Transverse colon (tissue), 4 donors: ENCODE measurements at regions not wholly inside any gene's neighbourhood (a gene's known extent, or its start where the extent isn't known, plus 50 kb on each side); places are given as distances from the start of the nearest gene placed in this dataset.
A peak's percentile ranks its signal among the peaks of the same experiment; 100 is the strongest.

Experiments used
- DNase-seq: peaks from one replicate; pipeline ENCODE4 v3.0.0-alpha.2; 2019
- H3K27ac ChIP-seq, 4 donors: fragments of 200-600 bp; sonication (generic); 2 replicates each; pipeline ENCODE4 v1.5.1; 2016 to 2018; ENCODE audit warnings: inconsistent platforms in 4 of 4
- H3K27me3 ChIP-seq: fragments of 200-600 bp; sonication (generic); 2 replicates; pipeline ENCODE4 v1.5.1; 2017; ENCODE audit warnings: inconsistent platforms
- H3K36me3 ChIP-seq, 4 donors: fragments of 200-600 bp; sonication (generic); 2 replicates each; pipeline ENCODE4 v1.5.1; 2017 to 2019; ENCODE audit warnings: inconsistent platforms in 4 of 4
- H3K4me1 ChIP-seq, 4 donors: fragments of 200-600 bp; sonication (generic); 2 replicates each; pipeline ENCODE4 v1.5.1; 2017 to 2020; ENCODE audit warnings: inconsistent platforms in 4 of 4
- H3K4me3 ChIP-seq, 4 donors: fragments of 200-600 bp; sonication (generic); 1 replicate in 1 of 4; 2 replicates in 3 of 4; pipeline versions ENCODE4 v1.5.1 to v1.6.1; 2017 to 2019; ENCODE audit warnings: inconsistent platforms in 4 of 4
- H3K9me3 ChIP-seq, 2 donors: fragments of 200-600 bp; sonication (generic); 2 replicates each; pipeline ENCODE4 v1.5.1; 2017 to 2019; ENCODE audit warnings: inconsistent platforms in 2 of 2
- CTCF ChIP-seq, 5 experiments: fragments of 200-600 bp in 3 of 5; fragments of 450-650 bp in 2 of 5; sonication (generic) in 3 of 5; IDR thresholded peaks; 1 replicate in 2 of 5; 2 replicates in 3 of 5; pipeline ENCODE4 v1.5.1; 2016 to 2017; ENCODE audit warnings: antibody characterized with exemption in 5 of 5, inconsistent platforms in 3 of 5, mild to moderate bottlenecking in 2 of 5, moderate library complexity in 1 of 5
- EP300 ChIP-seq: sonication (generic); formaldehyde crosslinking; IDR thresholded peaks from one replicate; pipeline ENCODE4 v1.6.1; 2017; ENCODE audit warnings: antibody characterized with exemption, low read depth
- POLR2A ChIP-seq: fragments of 450-650 bp; IDR thresholded peaks from one replicate; pipeline ENCODE4 v1.6.1; 2016; ENCODE audit warnings: antibody characterized with exemption, mild to moderate bottlenecking, moderate library complexity
- POLR2AphosphoS5 ChIP-seq, 3 donors: sonication (generic); formaldehyde crosslinking; IDR thresholded peaks; one replicate each; pipeline ENCODE4 v1.6.1; 2016; ENCODE audit warnings: antibody characterized with exemption in 3 of 3
- WGBS, 2 donors: methylation state at CpG; one replicate each; pipeline ENCODE4 v1.1.5; 2018; ENCODE audit warnings: low coverage in 1 of 2; 5-methylcytosine and 5-hydroxymethylcytosine counted together
- in situ Hi-C, 4 donors: fragments of 200-750 bp; cut with MboI; loops; one replicate each; pipeline versions ENCODE4 v1.15.0 to v1.15.1; 2017; ENCODE audit warnings: low sequenced_read_pairs in 3 of 4, low pct_ligation_motif_present in 1 of 4, low pct_unique_long_range_greater_than_20kb in 1 of 4
- intact Hi-C: fragments of 100-400 bp; cut with DNase I; formaldehyde crosslinking; loops from one replicate; pipeline ENCODE4 v1.15.1; 2023; ENCODE audit warnings: low total_unique reads

- in situ Hi-C loops (loop anchor here in 1 of 4 donors (10.0 kb wide), 2 partner anchors 108 to 322 kb away; partner anchors contain the start of gene IER5L), intact Hi-C loops (loop anchor here (10.0 kb wide), 1 partner anchor 162 kb away; no protein-coding TSS in a partner anchor)
- no peaks in the 10 kb centered on the region for H3K36me3 ChIP-seq
- no peaks in the 10 kb centered on the region for H3K27me3 ChIP-seq
- H3K27ac ChIP-seq: peak overlapping the region; percentile 92 to 99 (median 96)
- H3K4me1 ChIP-seq: peaks cover 15 to 66% (median 51%) of the 10 kb centered on the region in 4 donors
- TF ChIP-seq POLR2AphosphoS5 (IDR thresholded peaks at IDR 0.05): peak; percentile 74 to 82 (median 77)
- no peak for TF ChIP-seq CTCF (IDR thresholded peaks at IDR 0.05)
- no peak for TF ChIP-seq EP300
- peak; percentile 71 for TF ChIP-seq POLR2A
- peak; percentile 89 for DNase-seq
- WGBS, 2 donors: 0% methylated on average over 30 of the region's 43 CpGs; no CpG with 5 or more reads in 1 of the 2 donors
- no peaks in the 10 kb centered on the region for H3K9me3 ChIP-seq
- H3K4me3 ChIP-seq: peak overlapping the region; percentile 48 to 53 (median 51)
These were observed 124.4 kb downstream of the C9orf50 start for GRCh38 chr9:129496473-129497004.

- H3K36me3 ChIP-seq: no peaks in the 10 kb centered on the region
- DNase-seq: peak; percentile 94
- H3K27me3 ChIP-seq: no peaks in the 10 kb centered on the region
- H3K27ac ChIP-seq: peak overlapping the region; percentile 92 to 99 (median 96)
- in situ Hi-C loops: loop anchor here in 1 of 4 donors (10.0 kb wide), 2 partner anchors 109 to 321 kb away; partner anchors contain the start of gene IER5L
- intact Hi-C loops: loop anchor here (2.0 to 10.0 kb wide), 2 partner anchors 115 to 161 kb away; no protein-coding TSS in a partner anchor
- TF ChIP-seq EP300 (peak; percentile 4), POLR2A (peak; percentile 67), CTCF (IDR thresholded peaks at IDR 0.05) (peak in 1 of 5 experiments; percentile 10), POLR2AphosphoS5 (IDR thresholded peaks at IDR 0.05) (peak; percentile 45 to 84 (median 79))
- peak overlapping the region; percentile 48 to 53 (median 51) for H3K4me3 ChIP-seq
- no peaks in the 10 kb centered on the region for H3K9me3 ChIP-seq
- H3K4me1 ChIP-seq: peaks cover 17 to 72% (median 58%) of the 10 kb centered on the region in 4 donors
- 4% methylated on average over 48 of the region's 50 CpGs; no CpG with 5 or more reads in 1 of the 2 donors for WGBS, 2 donors
These were observed 125.1 kb downstream of the C9orf50 start for GRCh38 chr9:129495620-129496472.

- WGBS, 2 donors: 62 to 71% methylated on average over 6 to 11 of the region's 11 CpGs
- peak overlapping the region; percentile 92 to 99 (median 96) for H3K27ac ChIP-seq
- H3K27me3 ChIP-seq: no peaks in the 10 kb centered on the region
- no peak for DNase-seq
- H3K36me3 ChIP-seq: no peaks in the 10 kb centered on the region
- no peaks in the 10 kb centered on the region for H3K9me3 ChIP-seq
- intact Hi-C loops (loop anchor here (2.0 to 10.0 kb wide), 3 partner anchors 117 to 352 kb away; no protein-coding TSS in a partner anchor), in situ Hi-C loops (loop anchor here in 1 of 4 donors (10.0 kb wide), 2 partner anchors 111 to 319 kb away; partner anchors contain the start of gene IER5L)
- peak overlapping the region in 2 of 4 donors; percentile 50 to 53 for H3K4me3 ChIP-seq
- TF ChIP-seq CTCF (IDR thresholded peaks at IDR 0.05): peak in 2 of 5 experiments; percentile 11 to 12
- TF ChIP-seq POLR2A: no peak
- peaks cover 25 to 78% (median 66%) of the 10 kb centered on the region in 4 donors for H3K4me1 ChIP-seq
These were observed 126.7 kb downstream of the C9orf50 start for GRCh38 chr9:129494113-129494789.
